Esophagus muscularis mucosa (tissue), 4 donors: ENCODE measurements at regions not wholly inside any gene's neighbourhood (a gene's known extent, or its start where the extent isn't known, plus 50 kb on each side); places are given as distances from the start of the nearest gene placed in this dataset.
"Not testable (repeated sequence)": the region's sequence is repeated elsewhere in the genome, so short reads cannot be mapped to it uniquely, and the experiment has no call there.

ENCODE experiments used
- DNase-seq: peaks from one replicate; pipeline ENCODE4 v3.0.0-alpha.2; 2017; ENCODE audit errors: extremely low spot score
- H3K27ac ChIP-seq, 4 donors: fragments of 200-600 bp; sonication (generic); replicated peaks in 1 of 4; 1 replicate in 3 of 4; 2 replicates in 1 of 4; pipeline ENCODE4 v1.5.1; 2016 to 2019; ENCODE audit warnings: mild to moderate bottlenecking in 1 of 4
- H3K27me3 ChIP-seq, 4 donors: fragments of 200-600 bp; sonication (generic); one replicate each; pipeline versions ENCODE4 v1.5.1 to v1.6.0; 2016 to 2019
- H3K36me3 ChIP-seq, 4 donors: fragments of 200-600 bp; sonication (generic); one replicate each; pipeline ENCODE4 v1.5.1; 2016 to 2019
- H3K4me1 ChIP-seq, 4 donors: fragments of 200-600 bp; sonication (generic); one replicate each; pipeline ENCODE4 v1.5.1; 2016 to 2019
- H3K4me3 ChIP-seq, 4 donors: fragments of 200-600 bp; sonication (generic); 1 replicate in 2 of 4; 2 replicates in 2 of 4; pipeline ENCODE4 v1.5.1; 2016 to 2019; ENCODE audit warnings: mild to moderate bottlenecking in 4 of 4, moderate library complexity in 1 of 4
- H3K9me3 ChIP-seq, 4 donors: fragments of 200-600 bp; sonication (generic); 1 replicate in 3 of 4; 2 replicates in 1 of 4; pipeline ENCODE4 v1.5.1; 2016 to 2019
- EP300 ChIP-seq: sonication (generic); formaldehyde crosslinking; IDR thresholded peaks from one replicate; pipeline ENCODE4 v1.6.1; 2017; ENCODE audit warnings: antibody characterized with exemption
- POLR2A ChIP-seq: fragments of 450-650 bp; IDR thresholded peaks from one replicate; pipeline ENCODE4 v1.6.1; 2017; ENCODE audit warnings: antibody characterized with exemption, moderate library complexity, mild to moderate bottlenecking, low read depth
- POLR2AphosphoS5 ChIP-seq, 2 donors: sonication (generic); formaldehyde crosslinking; IDR thresholded peaks; one replicate each; pipeline ENCODE4 v1.6.1; 2017; ENCODE audit warnings: antibody characterized with exemption in 2 of 2
- WGBS: methylation state at CpG from one replicate; pipeline ENCODE4 v1.1.5; 2018; 5-methylcytosine and 5-hydroxymethylcytosine counted together
- intact Hi-C: fragments of 100-400 bp; cut with DNase I; formaldehyde crosslinking; loops from one replicate; pipeline ENCODE4 v1.15.1; 2023
- TF ChIP-seq, protein P1 (sequence below), 3 experiments: fragments of 200-600 bp in 2 of 3; fragments of 450-650 bp in 1 of 3; sonication (generic) in 2 of 3; IDR thresholded peaks; one replicate each; pipeline ENCODE4 v1.5.1; 2017 to 2019; ENCODE audit warnings: antibody characterized with exemption in 3 of 3, mild to moderate bottlenecking in 2 of 3, moderate library complexity in 1 of 3

DNA sequence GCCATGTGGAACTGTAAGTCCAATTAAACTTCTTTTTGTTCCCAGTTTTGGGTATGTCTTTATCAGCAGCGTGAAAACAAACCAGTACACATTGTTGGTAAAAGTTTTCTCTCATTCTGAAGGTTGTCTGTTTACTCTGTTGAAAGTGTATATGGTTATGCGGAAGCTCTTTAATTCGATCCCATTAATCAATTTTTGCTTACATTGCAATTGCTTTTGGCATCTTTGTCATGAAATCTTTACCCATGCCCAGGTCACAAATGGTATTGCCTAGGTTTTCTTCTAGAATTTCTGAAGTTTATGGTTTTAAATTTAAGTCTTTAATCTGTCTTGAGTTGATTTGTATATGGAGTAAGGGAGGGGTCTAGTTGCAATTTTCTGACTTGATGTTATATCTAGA is 1901.9 kb downstream of the MAT2B start:
- 90% methylated on average over 3 of the region's 3 CpGs for WGBS
- intact Hi-C loops = no loop called here
- Histone ChIP-seq H3K27ac (no peak overlapping the region), H3K4me1 (no peaks in the 10 kb centered on the region), H3K4me3 (no peak overlapping the region), H3K9me3 (peaks cover 0 to 14% (median 5%) of the 10 kb centered on the region in 4 donors), H3K36me3 (no peaks in the 10 kb centered on the region), H3K27me3 (no peaks in the 10 kb centered on the region)
- DNase-seq = no peak
- TF ChIP-seq POLR2AphosphoS5 (IDR thresholded peaks at IDR 0.05) (no peak), EP300 (no peak), POLR2A (no peak)
- TF ChIP-seq, protein P1, sequence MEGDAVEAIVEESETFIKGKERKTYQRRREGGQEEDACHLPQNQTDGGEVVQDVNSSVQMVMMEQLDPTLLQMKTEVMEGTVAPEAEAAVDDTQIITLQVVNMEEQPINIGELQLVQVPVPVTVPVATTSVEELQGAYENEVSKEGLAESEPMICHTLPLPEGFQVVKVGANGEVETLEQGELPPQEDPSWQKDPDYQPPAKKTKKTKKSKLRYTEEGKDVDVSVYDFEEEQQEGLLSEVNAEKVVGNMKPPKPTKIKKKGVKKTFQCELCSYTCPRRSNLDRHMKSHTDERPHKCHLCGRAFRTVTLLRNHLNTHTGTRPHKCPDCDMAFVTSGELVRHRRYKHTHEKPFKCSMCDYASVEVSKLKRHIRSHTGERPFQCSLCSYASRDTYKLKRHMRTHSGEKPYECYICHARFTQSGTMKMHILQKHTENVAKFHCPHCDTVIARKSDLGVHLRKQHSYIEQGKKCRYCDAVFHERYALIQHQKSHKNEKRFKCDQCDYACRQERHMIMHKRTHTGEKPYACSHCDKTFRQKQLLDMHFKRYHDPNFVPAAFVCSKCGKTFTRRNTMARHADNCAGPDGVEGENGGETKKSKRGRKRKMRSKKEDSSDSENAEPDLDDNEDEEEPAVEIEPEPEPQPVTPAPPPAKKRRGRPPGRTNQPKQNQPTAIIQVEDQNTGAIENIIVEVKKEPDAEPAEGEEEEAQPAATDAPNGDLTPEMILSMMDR (IDR thresholded peaks at IDR 0.05) = no peak

DNA sequence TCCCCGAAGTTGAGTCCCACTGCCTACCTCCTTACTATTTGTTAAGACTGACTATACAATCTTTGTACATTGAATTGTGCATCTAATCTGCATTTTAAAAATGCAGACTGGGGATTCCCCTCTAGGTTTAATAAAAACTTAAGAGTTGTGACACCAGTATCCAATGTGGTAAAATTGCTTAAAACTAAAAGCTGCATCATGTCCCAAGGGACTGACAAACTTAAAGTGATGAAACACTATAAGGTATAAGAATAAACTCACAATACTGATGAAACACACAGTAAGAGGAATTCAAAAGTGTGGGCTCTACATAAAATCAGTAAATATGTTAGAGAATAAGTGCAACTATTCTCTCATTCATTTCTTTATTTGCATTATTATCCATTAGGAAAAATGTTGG is 1905.1 kb downstream of the MAT2B start:
- TF ChIP-seq POLR2AphosphoS5 (IDR thresholded peaks at IDR 0.05) = no peak
- WGBS = 100% methylated on average over 1 of the region's 1 CpG
- Histone ChIP-seq H3K4me1 (no peaks in the 10 kb centered on the region), H3K4me3 (no peak overlapping the region), H3K36me3 (no peaks in the 10 kb centered on the region), H3K27ac (no peak overlapping the region), H3K27me3 (no peaks in the 10 kb centered on the region), H3K9me3 (peaks cover 0 to 14% (median 5%) of the 10 kb centered on the region in 4 donors)
- intact Hi-C loops = no loop called here
- no peak for DNase-seq

DNA sequence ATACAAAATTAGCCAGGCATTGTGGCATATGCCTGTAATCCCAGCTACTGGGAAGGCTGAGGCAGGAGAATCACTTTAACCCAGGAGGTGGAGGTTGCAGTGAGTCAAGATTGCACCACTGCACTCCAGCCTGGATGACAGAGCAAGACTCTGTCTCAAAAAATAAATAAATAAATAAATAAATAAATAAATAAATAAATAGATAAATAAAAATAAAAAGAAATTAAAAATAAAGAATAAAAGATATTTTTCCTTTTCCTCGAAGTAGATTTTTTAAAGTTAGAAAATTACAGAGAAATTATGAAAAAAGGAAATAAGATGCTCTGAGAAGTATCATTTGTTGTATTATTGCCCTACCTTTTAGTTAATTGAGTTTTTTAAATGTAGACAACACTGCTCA is 1906.1 kb downstream of the MAT2B start:
- H3K4me3 ChIP-seq, H3K4me1 ChIP-seq, H3K27ac ChIP-seq, H3K27me3 ChIP-seq, intact Hi-C loops, DNase-seq, H3K36me3 ChIP-seq: not testable (repeated sequence)
- WGBS = 81% methylated on average over 1 of the region's 1 CpG
- H3K9me3 ChIP-seq = peaks cover 0 to 14% (median 5%) of the 10 kb centered on the region in 4 donors

DNA sequence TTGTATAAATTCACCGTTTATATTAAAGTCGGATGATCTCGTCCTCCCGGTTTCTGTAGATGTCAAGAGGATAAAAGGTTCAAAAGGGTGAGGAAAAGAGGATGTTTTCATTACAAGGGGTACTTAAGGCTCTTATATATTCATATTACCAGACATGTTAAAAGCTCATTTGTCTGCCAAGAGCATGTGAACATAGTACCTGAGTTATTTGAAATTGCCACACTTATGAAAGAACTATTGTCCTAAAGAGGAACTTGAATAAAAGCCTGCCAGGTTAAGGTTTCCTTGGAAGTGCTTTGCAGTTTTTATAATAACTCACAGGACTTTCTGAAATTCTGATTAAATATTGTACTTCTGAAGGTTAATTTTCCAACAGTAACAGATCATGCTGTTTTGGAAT is 1915.1 kb downstream of the MAT2B start:
- Histone ChIP-seq H3K9me3 (no peaks in the 10 kb centered on the region), H3K27me3 (no peaks in the 10 kb centered on the region), H3K4me3 (no peak overlapping the region), H3K4me1 (no peaks in the 10 kb centered on the region), H3K36me3 (no peaks in the 10 kb centered on the region), H3K27ac (no peak overlapping the region)
- DNase-seq = no peak
- intact Hi-C loops = no loop called here
- WGBS = 54% methylated on average over 4 of the region's 4 CpGs
- TF ChIP-seq POLR2A (no peak), EP300 (no peak), POLR2AphosphoS5 (IDR thresholded peaks at IDR 0.05) (no peak)
- TF ChIP-seq, protein P1 (IDR thresholded peaks at IDR 0.05) = no peak

GRCh38 chr5:165423697-165424299 is 1918.4 kb downstream of the MAT2B start:
- WGBS = 87% methylated on average over 10 of the region's 10 CpGs
- intact Hi-C loops = no loop called here

More at GRCh38 chr5:165423697-165424299, 1918.4 kb downstream of the MAT2B start:
- Histone ChIP-seq H3K4me1 (no peaks in the 10 kb centered on the region), H3K9me3 (no peaks in the 10 kb centered on the region), H3K27ac (no peak overlapping the region), H3K36me3 (no peaks in the 10 kb centered on the region), H3K27me3 (no peaks in the 10 kb centered on the region), H3K4me3 (no peak overlapping the region)
- no peak for DNase-seq
- TF ChIP-seq EP300 = no peak
- TF ChIP-seq POLR2A = no peak
- no peak for TF ChIP-seq POLR2AphosphoS5 (IDR thresholded peaks at IDR 0.05)
- TF ChIP-seq, protein P1 (IDR thresholded peaks at IDR 0.05) = no peak
